H9 (cell line): ENCODE measurements at regions not wholly inside any gene's neighbourhood (a gene's known extent, or its start where the extent isn't known, plus 50 kb on each side); places are given as distances from the start of the nearest gene placed in this dataset.

Experiments
- DNase-seq: peaks from one replicate; pipeline ENCODE4 v3.0.0-alpha.2; 2017
- H2AFZ ChIP-seq: one replicate; pipeline ENCODE4 v1.6.1; 2013; ENCODE audit warnings: mild to moderate bottlenecking, low read length, control low read depth, moderate library complexity
- H2AK5ac ChIP-seq: 2 replicates; pipeline ENCODE4 v1.6.1; 2013; ENCODE audit warnings: low read length, control low read depth, mixed read lengths; ENCODE audit not compliant: insufficient read length
- H2BK120ac ChIP-seq: one replicate; pipeline ENCODE4 v1.6.1; 2013; ENCODE audit warnings: low read depth, mild to moderate bottlenecking, low read length, control low read depth, inconsistent platforms; ENCODE audit not compliant: poor library complexity, severe bottlenecking
- H2BK12ac ChIP-seq: 2 replicates; pipeline ENCODE4 v1.6.1; 2013; ENCODE audit warnings: low read length, control low read depth, mixed read lengths, low read depth; ENCODE audit not compliant: insufficient read length
- H2BK15ac ChIP-seq: 2 replicates; pipeline ENCODE4 v1.6.1; 2013; ENCODE audit warnings: low read depth, low read length, control low read depth
- H2BK20ac ChIP-seq: one replicate; pipeline ENCODE4 v1.6.1; 2013; ENCODE audit warnings: low read depth, mild to moderate bottlenecking, low read length, control low read depth, inconsistent platforms; ENCODE audit not compliant: poor library complexity, severe bottlenecking
- H2BK5ac ChIP-seq: 2 replicates; pipeline ENCODE4 v1.6.1; 2013; ENCODE audit warnings: low read length, control low read depth, mixed read lengths; ENCODE audit not compliant: insufficient read length
- H3K14ac ChIP-seq: 2 replicates; pipeline ENCODE4 v1.6.1; 2013; ENCODE audit warnings: low read length, control low read depth; ENCODE audit not compliant: insufficient read depth
- H3K18ac ChIP-seq: 2 replicates; pipeline ENCODE4 v1.6.1; 2013; ENCODE audit warnings: low read depth, mild to moderate bottlenecking, mixed read lengths, low read length, control low read depth; ENCODE audit not compliant: insufficient read length
- H3K23ac ChIP-seq: 2 replicates; pipeline ENCODE4 v1.6.1; 2013; ENCODE audit warnings: low read length, control low read depth, mixed read lengths, low read depth; ENCODE audit not compliant: insufficient read length
- H3K23me2 ChIP-seq: 2 replicates; pipeline ENCODE4 v1.6.1; 2013; ENCODE audit warnings: low read depth, mild to moderate bottlenecking, mixed read lengths, low read length, control low read depth; ENCODE audit not compliant: insufficient read length, poor library complexity, severe bottlenecking
- H3K27ac ChIP-seq: 2 replicates; pipeline ENCODE4 v1.5.1; 2013; ENCODE audit warnings: low read length, control low read depth, mixed read lengths, low read depth; ENCODE audit not compliant: insufficient read length
- H3K27me3 ChIP-seq: 2 replicates; pipeline ENCODE4 v1.6.1; 2013; ENCODE audit warnings: low read length, control low read depth, inconsistent platforms; ENCODE audit not compliant: insufficient read depth
- H3K4ac ChIP-seq: 2 replicates; pipeline ENCODE4 v1.6.1; 2013; ENCODE audit warnings: low read depth, mild to moderate bottlenecking, control low read depth, inconsistent platforms, low read length, moderate library complexity
- H3K4me1 ChIP-seq: 2 replicates; pipeline ENCODE4 v1.6.1; 2013; ENCODE audit warnings: low read length, control low read depth, inconsistent platforms; ENCODE audit not compliant: insufficient read depth
- H3K4me2 ChIP-seq: 2 replicates; pipeline ENCODE4 v1.6.1; 2013; ENCODE audit warnings: low read length, control low read depth, mixed read lengths; ENCODE audit not compliant: insufficient read length, insufficient read depth
- H3K56ac ChIP-seq: 2 replicates; pipeline ENCODE4 v1.6.1; 2013; ENCODE audit warnings: low read depth, mild to moderate bottlenecking, mixed read lengths, low read length, control low read depth; ENCODE audit not compliant: insufficient read length
- H3K79me1 ChIP-seq: 2 replicates; pipeline ENCODE4 v1.6.1; 2013; ENCODE audit warnings: low read depth, mild to moderate bottlenecking, moderate library complexity, low read length, control low read depth, inconsistent platforms; ENCODE audit not compliant: insufficient read depth, poor library complexity, severe bottlenecking
- H3K79me2 ChIP-seq: 2 replicates; pipeline ENCODE4 v1.6.1; 2013; ENCODE audit warnings: low read length, control low read depth, inconsistent platforms; ENCODE audit not compliant: insufficient read depth
- H3K9ac ChIP-seq: 2 replicates; pipeline ENCODE4 v1.6.1; 2013; ENCODE audit warnings: low read length, control low read depth, mixed read lengths; ENCODE audit not compliant: insufficient read length; ENCODE audit errors: extremely low read depth
- H3K9me3 ChIP-seq: one replicate; pipeline ENCODE4 v1.6.1; 2013; ENCODE audit warnings: low read depth, low read length, inconsistent platforms; ENCODE audit not compliant: control insufficient read depth
- H3T11ph ChIP-seq: one replicate; pipeline ENCODE4 v1.6.1; 2013; ENCODE audit warnings: mild to moderate bottlenecking, low read length, control low read depth, inconsistent platforms
- H4K20me1 ChIP-seq: one replicate; pipeline ENCODE4 v1.6.1; 2013; ENCODE audit not compliant: control insufficient read depth, insufficient read length, insufficient read depth
- H4K5ac ChIP-seq: 2 replicates; pipeline ENCODE4 v1.6.1; 2013; ENCODE audit warnings: low read depth, mild to moderate bottlenecking, mixed read lengths, low read length, control low read depth; ENCODE audit not compliant: insufficient read length
- H4K8ac ChIP-seq: replicated peaks from 2 replicates; pipeline ENCODE4 v1.6.1; 2013; ENCODE audit warnings: low read length, control low read depth, mixed read lengths, low read depth; ENCODE audit not compliant: insufficient read length
- H4K91ac ChIP-seq: 2 replicates; pipeline ENCODE4 v1.6.1; 2013; ENCODE audit warnings: low read depth, mild to moderate bottlenecking, moderate library complexity, mixed read lengths, low read length, control low read depth; ENCODE audit not compliant: insufficient read length
- H3K27ac Mint-ChIP-seq, 3 experiments: 2 replicates in 2 of 3; 3 replicates in 1 of 3; pipeline ENCODE4 v1.8.0; 2020 to 2021; ENCODE audit warnings: mixed read lengths in 3 of 3, mild to moderate bottlenecking in 1 of 3, moderate library complexity in 1 of 3
- H3K27me3 Mint-ChIP-seq: 2 replicates; pipeline ENCODE4 v1.8.0; 2021; ENCODE audit warnings: low read depth, mild to moderate bottlenecking, moderate library complexity, mixed read lengths
- H3K36me3 Mint-ChIP-seq, 3 experiments: 2 replicates in 2 of 3; 3 replicates in 1 of 3; pipeline ENCODE4 v1.8.0; 2020 to 2021; ENCODE audit warnings: low read depth in 3 of 3, mixed read lengths in 3 of 3; ENCODE audit not compliant: insufficient read depth in 1 of 3
- H3K4me1 Mint-ChIP-seq, 2 experiments: 2 replicates each; pipeline ENCODE4 v1.8.0; 2020; ENCODE audit warnings: mixed read lengths in 2 of 2
- H3K4me3 Mint-ChIP-seq, 2 experiments: 2 replicates in 1 of 2; 3 replicates in 1 of 2; pipeline ENCODE4 v1.8.0; 2020 to 2021; ENCODE audit warnings: mild to moderate bottlenecking in 2 of 2, mixed read lengths in 2 of 2, moderate library complexity in 1 of 2
- H3K9me3 Mint-ChIP-seq, 2 experiments: 2 replicates in 1 of 2; 3 replicates in 1 of 2; pipeline ENCODE4 v1.8.0; 2020; ENCODE audit warnings: mild to moderate bottlenecking in 2 of 2, mixed read lengths in 2 of 2, moderate library complexity in 1 of 2
- CTCF ChIP-seq: fragments of 200-600 bp; sonication (generic); conservative IDR thresholded peaks from 3 replicates; pipeline ENCODE4 v1.8.0; 2021; ENCODE audit warnings: antibody characterized with exemption, mild to moderate bottlenecking
- WGBS: extraction: QIAGEN DNeasy Blood & Tissue Kit; methylation state at CpG from one replicate; pipeline ENCODE4 v1.1.7; 2013; ENCODE audit warnings: missing lambda C conversion rate, low lambda C conversion rate, mixed read lengths; ENCODE audit not compliant: insufficient read length; ENCODE audit errors: extremely low coverage; 5-methylcytosine and 5-hydroxymethylcytosine counted together

GRCh38 chr6:37105148-37106050 is 64.6 kb upstream of the PIM1 start:
- Histone ChIP-seq H3K56ac (no peak overlapping the region), H4K91ac (no peak overlapping the region), H3K4me1 (peaks cover 11% of the 10 kb centered on the region), H3K4me2 (no peak overlapping the region), H2BK5ac (no peak overlapping the region), H3K79me2 (no peaks in the 10 kb centered on the region), H3K27me3 (no peaks in the 10 kb centered on the region), H3K27ac (peak overlapping the region; percentile 30), H3K9ac (no peak overlapping the region), H2AK5ac (no peak overlapping the region), H2BK12ac (no peak overlapping the region), H4K20me1 (no peaks in the 10 kb centered on the region), H3K23me2 (peaks cover 4% of the 10 kb centered on the region), H3T11ph (no peak overlapping the region), H2AFZ (no peak overlapping the region), H3K9me3 (no peaks in the 10 kb centered on the region), H2BK120ac (no peak overlapping the region), H3K14ac (no peak overlapping the region; the same call in 1 of the 2 replicates), H4K5ac (no peak overlapping the region), H2BK20ac (no peak overlapping the region), H3K4ac (no peak overlapping the region), H3K79me1 (no peaks in the 10 kb centered on the region), H4K8ac (no peak overlapping the region), H2BK15ac (no peak overlapping the region), H3K23ac (no peak overlapping the region), H3K18ac (no peak overlapping the region)
- peak overlapping the region in 1 of 2 experiments; percentile 44; a peak in 1 of 5 replicates for H3K4me3 Mint-ChIP-seq
- H3K27me3 Mint-ChIP-seq: no peaks in the 10 kb centered on the region
- H3K27ac Mint-ChIP-seq: peak overlapping the region; percentile 3 to 42 (median 14); a peak in 5 of 7 replicates
- TF ChIP-seq CTCF: no peak
- peaks cover 0 to 5% (median 0%) of the 10 kb centered on the region in 3 experiments; a peak in 5 of 7 replicates for H3K36me3 Mint-ChIP-seq
- no CpG with 5 or more reads among the region's 6 CpGs for WGBS
- no peak for DNase-seq
- H3K4me1 Mint-ChIP-seq: peaks cover 53 to 56% of the 10 kb centered on the region in 2 experiments
- no peaks in the 10 kb centered on the region for H3K9me3 Mint-ChIP-seq
